HG03039 (cell line): ENCODE measurements at regions not wholly inside any gene's neighbourhood (a gene's known extent, or its start where the extent isn't known, plus 50 kb on each side); places are given as distances from the start of the nearest gene placed in this dataset.

Experiments
- ATAC-seq: cut with Tn5 transposase; IDR thresholded peaks from one replicate; pipeline ENCODE4 v1.9.1; 2021; ENCODE audit warnings: mild to moderate bottlenecking, moderate library complexity; ENCODE audit not compliant: unreplicated experiment

DNA sequence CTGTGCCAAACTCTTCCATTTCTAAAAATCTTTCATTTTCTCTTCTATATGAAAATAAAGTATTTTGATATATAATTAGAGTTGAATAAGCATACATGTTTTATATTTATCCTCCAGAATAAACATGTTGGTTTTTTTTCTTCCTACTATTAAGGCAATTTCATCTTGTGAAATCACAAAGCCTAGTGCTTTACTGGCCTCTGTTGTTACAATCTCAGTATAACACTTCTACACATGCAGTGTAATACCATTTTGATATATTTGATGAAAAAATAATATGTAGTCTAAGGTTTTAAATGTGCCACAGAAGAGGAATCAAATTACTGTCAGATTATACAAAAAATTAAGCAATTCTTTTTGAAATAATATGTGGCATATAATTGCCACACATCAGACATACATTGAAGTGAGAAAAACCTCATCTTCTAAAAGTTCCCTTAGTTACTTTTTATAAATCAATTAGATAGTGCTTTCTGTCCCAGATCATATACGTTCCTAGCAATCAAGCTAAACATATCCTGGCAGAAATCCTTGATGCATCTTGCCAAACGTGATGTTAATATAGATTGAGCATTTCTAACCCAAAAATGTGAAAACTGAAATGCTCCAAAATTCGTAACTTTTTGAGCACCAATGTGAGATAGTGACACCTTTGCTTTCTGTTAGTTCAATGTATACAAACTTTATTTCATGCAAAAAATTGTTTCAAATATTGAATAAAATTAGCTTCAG lies 225.1 kb upstream of the MANEA start:
- ATAC-seq = no peak

DNA sequence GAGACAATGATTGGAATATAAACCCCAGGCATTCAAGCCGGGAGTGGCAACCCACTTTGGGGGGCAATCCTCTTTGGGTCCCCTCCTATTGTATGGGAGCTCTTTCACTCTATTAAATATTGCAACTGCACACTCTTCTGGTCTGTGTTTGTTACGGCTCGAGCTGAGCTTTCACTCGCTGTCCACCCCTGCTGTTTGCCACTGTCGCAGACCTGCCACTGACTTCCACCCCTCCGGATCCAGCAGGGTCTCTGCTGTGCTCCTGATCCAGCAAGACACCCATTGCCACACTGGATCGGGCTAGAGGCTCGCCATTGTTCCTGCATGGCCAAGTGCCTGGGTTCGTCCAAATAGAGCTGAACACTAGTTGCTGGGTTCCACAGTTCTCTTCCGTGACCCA lies 222.8 kb upstream of the MANEA start:
- ATAC-seq = no peak

DNA sequence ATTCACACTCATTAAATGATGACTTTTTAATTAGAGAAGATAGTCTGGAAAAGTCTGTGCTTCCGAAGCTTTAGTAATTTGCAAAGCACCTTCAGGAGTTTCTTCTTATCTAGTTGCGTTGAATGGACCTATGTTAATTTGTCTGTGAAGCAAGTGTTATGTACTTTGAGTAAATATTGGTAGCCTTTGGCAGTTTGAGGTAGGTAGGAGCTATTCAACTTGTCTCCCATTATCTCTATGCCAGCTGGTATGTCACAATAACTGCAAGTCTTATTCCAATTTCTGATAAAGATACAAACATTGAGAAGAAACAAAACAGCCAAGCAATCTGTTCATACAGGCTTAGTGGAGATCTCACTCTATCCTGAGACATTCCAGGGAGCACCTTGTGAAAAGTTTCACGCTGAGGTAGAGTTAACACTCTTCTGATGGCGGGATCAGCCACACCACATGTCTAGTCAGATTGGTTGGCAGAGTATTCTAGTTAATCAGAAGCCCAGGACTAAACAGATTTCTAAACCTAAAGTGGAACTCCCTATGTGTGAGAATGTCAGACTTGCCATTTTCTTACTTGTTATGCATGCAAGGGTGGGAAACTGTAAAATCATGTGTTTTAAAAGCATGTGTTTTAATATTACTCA lies 219.8 kb upstream of the MANEA start:
- ATAC-seq = no peak

DNA sequence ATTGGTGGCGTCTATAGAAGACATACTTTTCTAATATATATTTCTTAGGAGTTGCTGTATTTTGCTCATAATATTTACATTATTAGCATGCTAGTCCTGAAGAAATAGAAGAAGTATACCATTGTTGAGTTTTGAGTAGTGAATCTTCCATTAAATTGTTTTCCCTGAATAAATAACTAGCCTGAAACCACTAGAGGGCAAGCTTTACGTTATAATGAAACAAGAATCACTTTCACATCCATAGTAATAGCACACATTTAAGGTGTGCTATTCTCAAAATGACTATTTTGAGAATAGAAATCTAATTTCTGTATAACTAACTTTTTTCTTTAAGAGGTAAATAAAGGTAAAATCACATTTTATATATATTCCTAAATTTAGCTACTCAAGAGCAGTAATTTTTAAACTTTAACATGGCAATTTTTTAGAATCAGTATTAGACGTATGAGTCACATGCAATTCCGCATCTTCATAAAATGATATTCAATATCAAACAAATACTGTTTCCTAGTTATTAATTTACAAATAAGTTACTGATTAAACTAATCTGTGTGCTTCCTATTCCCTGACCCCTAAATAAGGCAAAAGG lies 213.2 kb upstream of the MANEA start:
- ATAC-seq = peak; percentile 86

DNA sequence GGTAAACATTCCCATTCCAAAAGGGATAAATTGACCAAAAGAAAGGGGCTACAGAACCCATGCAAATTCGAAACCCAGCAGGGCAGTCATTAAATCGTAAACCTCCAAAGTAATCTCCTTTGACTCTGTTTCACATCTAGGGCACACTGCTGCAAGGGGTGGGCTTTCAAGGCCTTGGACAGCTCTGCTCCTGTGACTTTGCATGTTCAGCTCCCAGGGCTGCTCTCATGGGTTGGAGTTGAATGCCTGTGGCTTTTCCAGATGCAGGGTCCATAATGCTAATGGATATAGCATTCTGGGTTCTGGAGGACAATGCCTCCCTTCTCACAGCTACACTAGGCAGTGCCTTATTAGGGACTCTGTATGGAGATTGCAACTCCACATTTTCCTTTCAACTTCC lies 211.9 kb upstream of the MANEA start:
- ATAC-seq = no peak

DNA sequence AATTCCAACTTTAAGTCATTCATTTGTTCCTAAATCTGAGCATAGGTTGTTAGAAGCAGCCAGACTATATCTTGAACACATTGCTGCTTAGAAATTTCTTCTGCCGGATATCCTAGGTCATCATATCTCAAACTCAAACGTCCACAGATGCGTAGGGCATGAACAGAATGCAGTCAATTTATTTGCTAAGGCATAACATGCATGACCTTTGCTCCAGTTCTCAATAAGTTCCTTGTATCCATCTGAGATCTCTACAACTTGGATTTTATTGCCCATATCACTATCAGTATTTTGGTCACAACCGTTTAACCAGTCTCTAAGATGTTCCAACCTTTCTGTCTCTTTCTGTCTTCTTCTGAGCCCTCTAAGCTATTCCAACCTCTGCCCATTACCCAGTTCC lies 210.9 kb upstream of the MANEA start:
- ATAC-seq = no peak

DNA sequence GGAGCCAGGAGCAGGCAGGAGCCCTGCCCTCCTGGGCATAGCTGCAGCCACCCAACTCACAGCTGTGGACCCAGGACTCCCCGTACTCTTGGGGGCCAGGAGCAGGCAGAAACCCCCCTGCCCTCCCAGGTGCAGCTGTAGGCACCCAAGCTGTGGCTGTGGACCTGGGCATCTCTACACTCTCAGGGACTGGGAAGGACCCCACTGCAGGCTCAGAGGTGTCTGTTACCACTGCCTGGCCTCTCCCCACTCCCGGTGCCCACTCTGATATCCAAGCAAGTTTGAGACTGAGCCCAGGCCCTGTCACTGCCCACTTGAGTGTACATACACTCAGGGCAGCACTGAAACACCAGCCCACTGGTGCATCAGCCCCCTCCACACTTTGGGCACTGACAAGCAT lies 193.5 kb upstream of the MANEA start:
- no peak for ATAC-seq

DNA sequence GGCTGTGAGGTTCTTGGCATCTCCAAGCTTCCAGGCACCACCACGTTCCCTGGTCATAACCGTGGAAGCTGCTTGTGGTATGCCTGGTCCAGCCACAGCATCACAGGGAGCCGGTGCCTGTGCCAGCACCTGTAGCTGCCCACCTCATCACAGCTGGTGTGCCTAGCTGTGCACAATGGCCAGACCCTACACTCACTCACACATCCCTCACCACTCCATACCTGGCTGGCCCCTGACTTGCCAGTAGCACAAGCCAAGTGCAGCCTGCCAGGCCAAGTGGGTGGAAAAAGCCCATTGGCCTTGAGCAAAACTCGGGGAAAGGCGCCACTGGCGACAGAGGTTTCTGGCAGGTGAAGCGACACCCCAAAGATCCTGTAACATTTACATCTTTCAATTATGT lies 192.3 kb upstream of the MANEA start:
- no peak for ATAC-seq

DNA sequence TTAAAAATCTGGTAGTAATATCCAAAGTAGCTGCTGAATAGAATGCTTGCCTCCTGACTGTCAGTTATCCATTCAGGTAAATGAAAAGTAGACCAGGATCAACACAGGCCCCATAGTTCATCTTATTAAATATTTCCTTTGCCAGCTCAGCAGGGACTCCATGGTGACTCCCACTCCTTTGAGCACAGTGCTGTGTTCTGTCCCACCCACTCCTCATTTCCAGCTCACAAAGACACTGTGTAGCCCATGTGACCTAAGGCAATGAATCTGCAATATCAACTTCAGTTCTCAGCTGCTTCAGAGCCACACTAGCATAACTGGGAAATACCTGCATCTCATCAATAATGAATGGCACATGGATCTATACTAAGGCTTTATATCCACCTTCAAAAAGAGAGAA lies 189.5 kb upstream of the MANEA start:
- no peak for ATAC-seq

DNA sequence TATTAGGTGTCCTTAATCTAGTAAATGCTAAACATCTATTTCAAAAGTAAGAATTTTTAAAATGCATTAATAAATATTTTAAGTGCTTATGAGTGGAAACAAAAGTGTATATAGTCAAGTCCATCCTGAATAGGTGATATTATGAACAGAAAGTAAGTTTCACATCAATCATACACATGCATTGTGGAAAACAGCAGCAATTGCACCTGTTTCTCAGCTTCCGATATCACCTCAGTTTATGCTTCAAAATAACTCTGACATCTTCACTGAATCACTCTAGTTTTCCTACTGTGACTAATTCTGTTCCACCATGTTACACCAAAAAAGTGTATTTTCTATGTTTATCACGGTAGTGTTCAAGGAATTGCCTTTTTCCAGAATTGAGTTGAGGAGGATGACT lies 172.6 kb upstream of the MANEA start:
- ATAC-seq = no peak

DNA sequence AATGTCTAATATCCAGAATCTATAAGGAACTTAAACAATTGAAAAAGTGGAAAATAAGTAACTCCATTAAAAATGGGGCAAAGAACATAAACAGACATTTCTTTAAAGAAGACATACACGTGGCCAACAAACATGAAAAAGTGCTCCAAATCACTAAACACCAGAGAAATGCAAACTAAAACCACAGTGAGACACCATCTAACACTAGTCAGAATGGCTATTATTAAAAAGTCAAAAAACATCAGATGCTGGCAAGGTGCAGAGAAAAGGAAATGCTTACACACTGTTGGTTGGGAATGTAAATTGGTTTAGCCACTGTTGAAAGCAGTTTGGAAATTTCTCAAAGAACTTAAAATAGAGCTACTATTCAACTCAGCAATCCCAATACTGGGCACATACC lies 169.2 kb upstream of the MANEA start:
- no peak for ATAC-seq

DNA sequence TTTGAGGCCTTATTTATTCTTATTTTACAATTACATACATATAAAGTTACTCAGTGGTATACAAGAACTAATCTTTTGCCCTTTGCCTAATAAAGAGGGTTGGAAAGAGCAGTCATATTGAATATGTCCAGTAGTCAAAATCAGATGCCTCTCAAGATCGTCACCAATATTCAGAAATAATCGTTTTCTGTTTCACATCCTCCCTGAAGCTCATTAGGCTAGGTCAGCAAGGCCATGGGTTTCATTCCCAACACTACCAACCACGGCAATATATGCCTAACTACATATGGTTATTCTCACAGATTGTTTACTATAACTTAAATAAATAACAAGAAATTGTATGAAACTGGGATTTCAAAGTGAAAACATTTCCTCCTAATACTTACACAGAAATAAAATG lies 167.2 kb upstream of the MANEA start:
- ATAC-seq = no peak

DNA sequence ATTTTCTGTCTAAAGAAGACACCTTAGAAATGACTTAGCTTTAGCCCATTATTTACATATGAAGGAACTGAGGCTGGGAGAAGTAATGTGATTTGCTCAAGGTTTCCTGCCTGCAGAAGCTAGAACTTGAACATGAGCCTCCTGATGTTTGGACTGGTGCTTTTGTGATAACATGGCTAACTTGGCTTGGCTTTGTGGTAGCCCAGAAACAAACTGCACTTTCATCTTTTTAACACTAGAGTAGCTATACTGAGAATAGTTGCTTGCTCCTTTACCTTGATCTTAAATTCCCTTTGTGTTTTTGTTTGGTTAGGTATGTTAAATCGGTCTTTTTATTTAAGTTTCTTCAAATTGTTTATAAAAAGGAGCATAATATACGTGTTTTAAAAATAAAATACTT lies 163.5 kb upstream of the MANEA start:
- no peak for ATAC-seq

DNA sequence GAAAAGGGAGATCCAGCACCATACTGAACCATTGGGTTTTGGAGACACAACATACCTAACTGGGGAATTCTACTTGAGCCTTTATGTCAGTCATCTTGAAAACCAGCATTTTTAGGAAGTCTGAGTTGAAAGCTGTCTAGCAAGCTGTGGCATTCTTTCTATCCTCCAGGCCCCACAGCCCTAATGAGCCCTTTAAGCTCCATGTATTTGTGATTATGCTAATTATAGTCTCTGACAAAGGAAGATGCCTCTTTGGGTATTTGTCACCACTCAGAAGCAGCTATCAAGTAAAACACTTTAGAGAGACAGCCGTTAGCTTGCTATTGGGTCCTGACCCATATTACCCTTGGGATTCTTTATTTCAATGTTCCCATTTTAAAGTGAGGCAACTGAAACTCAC lies 159.5 kb upstream of the MANEA start:
- no peak for ATAC-seq

DNA sequence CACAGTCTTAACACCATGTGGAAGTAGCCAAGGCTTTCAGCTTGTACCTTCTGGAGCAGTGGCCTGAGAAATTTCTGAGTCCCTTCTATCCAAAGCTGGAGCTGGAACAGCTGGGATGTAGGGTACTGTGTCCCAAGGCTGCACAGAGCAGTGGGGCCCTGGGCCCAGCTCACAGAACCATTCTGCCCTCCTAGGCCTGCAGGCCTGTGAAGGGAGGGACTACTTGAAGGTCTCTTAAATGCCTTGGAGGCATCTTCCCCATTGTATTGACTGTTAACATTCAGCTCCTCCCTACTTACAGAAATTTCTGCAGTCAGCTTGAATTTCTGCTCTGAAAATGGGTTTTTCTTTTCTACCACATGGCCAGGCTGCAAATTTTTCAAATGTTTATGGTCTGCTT lies 156.5 kb upstream of the MANEA start:
- ATAC-seq = no peak

DNA sequence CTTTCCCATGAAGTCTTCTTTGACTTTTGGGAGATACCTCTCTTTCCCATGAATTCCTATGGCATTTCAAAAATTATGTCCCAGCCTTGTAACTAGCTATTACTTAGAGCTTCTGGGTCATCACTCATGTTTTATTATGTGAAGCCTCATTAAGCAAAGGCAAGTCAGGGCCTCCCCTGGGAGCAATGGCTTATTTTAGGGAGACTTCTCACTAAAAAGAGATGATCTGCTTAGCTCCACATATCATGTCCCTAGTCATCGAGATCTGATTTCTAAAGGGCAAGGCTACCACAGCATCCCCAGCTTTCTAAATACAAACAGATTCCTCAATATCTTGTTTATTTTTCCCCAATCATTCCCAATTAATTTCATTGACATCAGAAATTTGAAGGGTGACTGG lies 154.0 kb upstream of the MANEA start:
- no peak for ATAC-seq

DNA sequence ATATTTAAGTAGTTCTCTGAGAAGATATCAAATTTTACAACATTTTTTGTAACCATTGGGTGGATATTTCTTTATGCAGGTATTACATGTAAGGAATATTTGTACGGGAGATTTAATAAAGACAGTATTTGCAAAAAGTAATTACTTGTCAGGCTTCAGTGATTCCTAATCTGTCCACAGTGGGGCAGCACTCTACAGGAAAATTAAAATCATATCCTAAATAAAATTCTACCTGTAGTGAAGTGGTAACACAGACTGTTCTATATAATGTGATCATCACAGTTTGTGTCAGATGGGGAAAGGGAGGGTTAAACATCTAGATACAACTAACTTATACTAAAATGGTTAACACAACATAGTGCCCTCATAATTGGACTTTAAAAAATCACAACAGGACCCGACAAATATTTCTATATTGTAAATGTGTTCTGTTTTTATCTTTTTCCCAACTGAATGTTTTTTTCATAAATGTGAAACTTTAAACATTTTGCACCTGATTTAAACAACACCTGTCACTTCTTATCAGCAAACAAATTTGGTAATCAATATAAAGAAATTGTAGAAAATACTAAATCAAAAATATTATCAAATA lies 145.6 kb upstream of the MANEA start:
- no peak for ATAC-seq

DNA sequence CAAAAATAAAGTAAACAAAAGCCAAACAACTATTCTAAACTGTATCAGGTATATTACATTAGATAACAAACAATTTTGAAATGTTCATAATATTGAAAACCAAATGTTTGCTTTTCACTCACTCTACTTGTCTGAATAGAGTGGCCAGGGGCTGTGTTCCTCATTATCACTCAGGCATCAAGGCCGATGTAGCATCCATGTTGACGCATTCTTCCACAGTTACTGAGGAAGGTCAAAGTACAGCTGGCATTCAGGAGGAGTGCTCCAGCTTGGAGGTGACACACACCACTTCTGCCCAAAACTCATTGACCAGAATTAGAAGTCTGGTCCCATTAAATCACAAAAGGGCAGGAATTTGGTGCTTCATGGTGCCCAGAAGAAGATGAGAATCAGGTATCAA lies 137.6 kb upstream of the MANEA start:
- no peak for ATAC-seq

DNA sequence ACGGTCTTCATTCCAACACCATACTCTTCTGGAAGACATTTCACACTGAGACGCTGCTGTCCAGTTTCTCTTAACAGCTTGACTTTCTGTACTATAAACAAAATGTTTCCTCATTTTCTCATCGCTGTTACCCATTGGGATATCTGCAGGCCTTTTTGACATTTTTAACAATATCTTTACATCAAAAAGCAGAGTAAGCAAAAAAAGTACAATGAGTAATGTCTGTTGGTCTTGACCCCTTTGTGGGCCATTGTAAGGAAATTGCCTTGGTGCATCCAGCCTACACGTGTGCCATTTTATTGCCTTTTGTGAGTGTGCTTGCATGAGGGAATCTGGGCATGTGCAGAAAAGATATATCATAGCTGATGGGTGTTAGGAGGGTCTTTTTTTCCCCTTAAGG lies 129.1 kb upstream of the MANEA start:
- ATAC-seq = no peak

DNA sequence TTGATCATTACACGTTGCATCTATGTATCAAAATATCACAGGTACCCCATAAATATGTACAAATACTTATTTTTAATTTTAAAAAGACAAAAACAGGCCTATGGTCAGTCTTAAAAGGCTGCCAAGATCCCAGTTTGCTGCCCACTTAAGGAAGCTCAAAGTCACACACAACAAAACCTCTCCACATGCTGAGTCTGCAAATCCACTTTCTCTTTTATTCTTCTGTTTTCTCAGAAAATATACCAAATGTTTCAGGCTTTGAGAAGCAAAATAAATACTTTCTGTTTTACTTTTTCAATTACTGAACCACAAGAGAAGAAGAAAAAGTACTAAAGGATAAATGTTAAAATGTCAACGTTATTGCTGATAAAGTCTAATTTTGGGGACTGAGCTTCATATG lies 107.8 kb upstream of the MANEA start:
- no peak for ATAC-seq

DNA sequence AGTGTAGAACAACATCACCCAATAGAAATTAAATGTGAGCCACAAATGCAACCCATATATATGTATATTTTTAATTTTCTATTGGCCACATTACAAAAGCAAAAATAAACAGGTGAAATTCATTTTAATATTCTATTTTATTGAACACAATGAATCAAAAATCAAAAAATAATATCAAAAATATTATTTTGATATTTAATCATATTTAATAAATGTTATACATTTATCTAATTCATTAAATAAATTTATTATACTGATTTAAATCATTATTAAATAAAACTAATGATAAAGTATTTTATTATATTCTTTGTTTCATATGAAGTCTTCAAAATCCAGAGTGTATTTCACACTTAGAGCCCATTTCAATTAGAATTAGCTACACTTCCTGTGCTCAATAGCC lies 98.4 kb upstream of the MANEA start:
- no peak for ATAC-seq

DNA sequence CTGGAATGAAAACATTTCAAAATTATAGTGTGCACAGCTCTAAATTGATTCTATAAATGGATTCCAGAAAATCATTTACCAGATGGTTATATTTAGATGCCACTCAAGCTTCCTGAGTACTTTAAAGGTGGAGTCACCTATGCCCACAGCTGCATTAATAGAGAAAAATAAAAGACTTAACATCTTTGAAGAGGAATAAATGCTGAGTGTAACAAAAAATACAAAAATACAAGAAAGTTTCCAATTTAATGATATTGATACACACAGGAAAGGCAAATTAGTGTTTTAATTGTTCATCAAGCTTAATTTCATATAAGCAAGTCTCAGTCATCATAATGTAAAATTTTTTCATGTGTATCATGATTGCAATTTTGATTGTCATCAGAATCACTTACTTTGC lies 89.5 kb upstream of the MANEA start:
- ATAC-seq = no peak
